GM21717 (cell line): ENCODE measurements at regions not wholly inside any gene's neighbourhood (a gene's known extent, or its start where the extent isn't known, plus 50 kb on each side); places are given as distances from the start of the nearest gene placed in this dataset.

Experiments used
- ATAC-seq: cut with Tn5 transposase; IDR thresholded peaks from one replicate; pipeline ENCODE4 v1.9.1; 2021; ENCODE audit warnings: mild to moderate bottlenecking, moderate library complexity; ENCODE audit not compliant: unreplicated experiment

DNA sequence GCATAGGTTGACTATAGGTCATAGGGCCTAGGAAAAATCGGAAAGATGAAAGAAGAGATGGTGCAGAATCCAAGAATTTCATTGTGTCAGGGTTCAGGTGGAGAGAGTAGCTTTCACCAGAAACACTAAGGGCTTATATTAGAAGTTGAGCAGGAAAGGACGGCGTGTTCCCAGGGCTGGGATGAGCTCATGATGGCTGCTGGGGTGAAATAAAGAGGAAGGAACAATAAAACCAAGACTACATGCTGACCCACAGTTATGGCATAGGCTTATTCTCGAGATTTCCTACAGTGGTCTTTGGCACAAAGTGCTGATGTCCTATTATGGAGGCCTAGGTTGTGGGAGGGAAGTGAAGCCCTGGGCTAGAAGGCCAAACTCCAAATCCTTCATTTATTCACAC lies 195.8 kb downstream of the PTEN start:
- no peak for ATAC-seq

DNA sequence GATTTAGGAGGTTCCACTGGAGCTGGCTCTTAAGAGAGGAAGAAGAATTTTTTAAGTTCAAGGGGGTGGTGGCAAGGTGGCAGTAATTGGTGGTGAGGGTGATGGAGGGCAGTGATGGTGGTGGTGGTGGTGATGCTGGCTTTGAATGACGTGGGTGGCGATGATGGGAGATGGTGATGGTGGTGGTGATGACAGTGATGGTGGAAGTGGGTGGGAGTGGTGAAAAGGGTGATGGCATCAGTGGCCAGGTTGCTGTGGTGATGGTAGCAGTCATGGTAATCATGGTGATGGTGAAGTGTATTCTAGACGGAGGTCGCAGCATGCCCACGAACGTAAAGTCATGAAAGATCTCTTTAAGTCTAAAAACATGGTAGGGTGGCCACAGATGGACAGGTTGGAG lies 197.3 kb downstream of the PTEN start:
- ATAC-seq = no peak

DNA sequence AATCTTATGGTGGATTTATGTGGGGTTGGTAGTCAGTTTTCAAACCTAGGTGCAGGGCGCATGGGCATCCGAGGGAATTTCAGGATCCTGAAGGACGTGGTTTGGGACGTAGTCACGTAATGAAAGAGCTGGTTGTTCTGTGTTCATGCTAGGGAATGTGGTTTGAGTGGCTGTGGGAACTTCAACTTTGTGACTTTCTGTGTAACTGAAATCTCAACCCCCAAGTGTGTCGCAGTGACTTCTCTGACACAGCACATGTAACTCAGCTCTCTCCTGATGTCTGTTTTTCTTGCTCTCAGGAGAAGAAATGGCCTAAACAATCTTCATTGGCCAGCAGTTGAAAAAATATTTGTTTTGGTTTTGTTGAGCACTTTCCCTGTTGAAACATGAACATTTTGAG lies 199.0 kb downstream of the PTEN start:
- no peak for ATAC-seq

DNA sequence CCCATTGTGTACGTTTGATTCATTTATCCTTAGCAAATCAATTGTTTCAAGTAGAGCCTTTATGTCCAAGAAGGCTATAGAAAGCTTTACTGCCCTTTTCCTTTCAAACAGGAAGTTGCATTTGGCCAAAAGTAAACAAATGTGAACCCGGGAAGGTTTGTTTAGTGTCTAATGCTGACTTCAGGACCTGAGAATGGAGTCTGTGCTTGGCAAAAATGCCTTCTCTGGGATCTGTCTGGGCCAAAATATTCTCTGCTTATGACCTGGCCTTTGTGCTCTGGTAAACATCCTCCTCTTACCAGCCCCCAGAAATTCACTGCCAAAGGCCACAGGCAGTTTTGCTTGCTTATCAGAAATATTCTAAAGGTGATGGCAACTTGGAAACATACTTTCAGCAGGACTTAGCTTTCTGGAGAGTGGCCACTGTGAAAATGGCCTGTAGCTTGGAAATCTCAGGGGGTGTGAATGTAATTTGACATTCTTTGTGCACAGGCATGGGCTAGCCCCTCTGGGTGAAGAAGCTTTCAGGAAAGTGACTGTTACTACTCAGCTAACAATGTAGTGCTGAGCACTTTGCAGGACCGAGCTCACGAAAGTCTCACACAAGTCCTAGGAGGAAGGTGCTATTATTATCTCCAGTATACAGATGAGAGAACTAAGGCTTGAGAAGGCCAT lies 199.5 kb downstream of the PTEN start:
- ATAC-seq = no peak

- ATAC-seq = no peak
Measured at GRCh38 chr10:88063861-88064557, 200.6 kb downstream of the PTEN start.

- peak; percentile 59 for ATAC-seq
Measured at GRCh38 chr10:88064608-88065382, 201.4 kb downstream of the PTEN start.

- ATAC-seq = no peak
Measured at GRCh38 chr10:88065383-88066049, 202.1 kb downstream of the PTEN start.

DNA sequence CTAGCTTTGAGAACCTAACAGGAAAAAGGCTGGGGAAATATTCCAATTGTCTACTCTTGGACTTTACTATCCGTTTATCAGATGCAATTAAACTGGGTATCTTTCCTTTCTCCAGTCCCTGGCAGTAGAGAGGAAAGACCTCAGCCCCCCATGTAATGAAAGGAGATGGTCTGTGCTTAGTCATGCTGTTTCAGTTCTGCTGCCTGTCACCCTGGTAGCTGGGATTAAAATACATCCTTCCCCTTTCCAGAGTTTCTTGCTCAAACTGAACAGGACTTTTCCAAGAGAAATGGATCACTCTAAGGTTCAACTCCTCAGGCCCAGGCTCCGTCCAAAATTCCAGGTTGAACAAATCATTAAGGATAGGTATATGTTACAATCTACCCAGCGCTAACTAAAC lies 202.9 kb downstream of the PTEN start:
- no peak for ATAC-seq

DNA sequence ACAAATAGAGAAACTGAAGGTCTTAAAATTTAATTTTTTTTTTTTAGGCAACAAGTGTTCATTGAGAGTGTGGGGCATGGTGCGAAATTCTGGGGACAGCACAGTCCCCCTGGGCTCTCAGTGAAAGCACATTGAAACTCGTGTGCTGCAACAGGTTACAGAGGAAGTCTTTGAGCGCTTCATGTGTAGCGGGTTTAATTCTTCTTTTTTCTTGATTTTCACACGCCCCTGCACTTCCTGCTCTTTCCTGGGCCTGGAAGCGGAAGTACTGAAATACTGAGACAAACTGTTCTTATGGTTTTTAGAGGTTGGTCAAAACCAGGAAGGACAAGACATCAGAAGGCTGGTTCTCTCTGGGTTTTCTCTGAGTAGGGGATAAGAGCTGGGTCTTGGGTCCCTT lies 203.5 kb downstream of the PTEN start:
- ATAC-seq = no peak

- ATAC-seq = no peak
Measured at GRCh38 chr10:88067737-88068136, 204.3 kb downstream of the PTEN start.

DNA sequence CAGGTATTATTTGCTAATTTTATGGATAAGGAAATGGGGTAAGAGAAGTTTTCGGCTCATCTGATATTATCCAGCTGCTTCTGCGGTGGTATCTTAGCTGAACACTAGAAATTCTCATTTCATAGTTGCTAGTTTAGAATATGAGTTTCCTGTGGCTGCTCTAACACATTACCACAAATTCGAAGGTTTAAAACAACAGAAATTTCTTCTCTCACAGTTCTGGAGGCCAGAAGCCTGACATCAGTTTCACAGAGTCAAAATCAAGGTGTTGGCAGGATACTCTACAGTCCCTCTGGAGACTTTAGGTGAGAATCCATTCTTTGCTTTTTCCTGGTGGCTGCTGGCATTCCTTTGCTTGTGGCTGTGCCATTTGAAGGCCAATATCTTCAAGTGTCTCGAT lies 205.9 kb downstream of the PTEN start:
- ATAC-seq = no peak

DNA sequence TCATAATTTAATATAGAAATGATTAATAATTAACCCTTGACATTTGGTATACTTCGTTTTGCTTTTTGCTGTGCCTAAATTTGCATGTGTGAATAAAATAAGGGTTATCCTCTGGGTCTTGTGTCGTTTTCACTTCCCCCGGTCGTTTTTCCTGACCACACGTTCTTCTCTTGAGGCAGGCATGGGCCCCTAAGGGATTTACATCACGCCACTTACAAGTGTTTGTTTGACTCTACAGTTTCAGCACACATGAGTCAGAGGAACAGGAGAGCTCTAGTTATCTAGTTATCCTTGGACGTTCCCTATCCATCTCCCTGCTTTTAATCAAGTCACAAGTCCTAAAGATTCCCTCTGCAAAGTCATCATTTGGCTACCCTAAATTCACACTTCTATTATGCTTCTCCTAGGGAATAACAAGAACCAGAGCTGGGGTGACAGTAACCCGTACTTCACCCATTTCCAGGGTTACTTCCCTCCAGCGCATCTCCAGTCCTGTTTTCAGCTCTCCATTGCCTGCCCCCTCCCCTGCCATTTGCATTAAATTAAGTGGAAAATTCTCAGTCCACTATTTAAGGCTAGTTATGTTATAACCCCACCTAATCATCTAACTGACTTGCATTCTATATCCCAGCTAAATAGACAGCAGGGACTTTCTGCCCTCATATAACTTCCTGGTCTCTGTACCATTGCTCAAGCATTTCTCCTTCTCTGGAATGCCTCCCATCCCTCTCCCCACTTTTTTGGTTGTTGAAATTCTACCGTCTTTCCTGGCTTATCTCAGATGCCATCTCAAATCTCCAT lies 206.9 kb downstream of the PTEN start:
- peak; percentile 52 for ATAC-seq

DNA sequence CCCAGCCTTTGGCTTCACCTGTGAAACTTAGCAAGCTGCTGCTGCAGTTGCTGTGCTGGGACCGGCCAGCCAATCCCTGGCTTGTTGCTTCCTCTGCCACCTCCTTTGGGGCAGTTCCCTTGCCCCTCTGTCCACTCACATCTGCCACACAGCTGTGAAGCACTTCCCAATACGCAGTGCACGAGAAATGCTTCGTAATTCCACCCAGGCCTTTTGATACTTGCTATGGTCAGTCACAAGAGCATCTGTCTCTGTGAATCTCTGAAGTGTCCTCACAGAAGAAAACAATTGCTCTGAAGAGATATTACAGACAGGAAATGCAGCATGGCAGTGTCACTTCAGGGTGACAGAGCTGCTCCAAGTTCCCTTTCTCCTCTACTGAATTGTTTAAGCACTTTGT lies 208.5 kb downstream of the PTEN start:
- no peak for ATAC-seq

GRCh38 chr10:88073682-88074081 lies 210.3 kb downstream of the PTEN start:
- no peak for ATAC-seq

DNA sequence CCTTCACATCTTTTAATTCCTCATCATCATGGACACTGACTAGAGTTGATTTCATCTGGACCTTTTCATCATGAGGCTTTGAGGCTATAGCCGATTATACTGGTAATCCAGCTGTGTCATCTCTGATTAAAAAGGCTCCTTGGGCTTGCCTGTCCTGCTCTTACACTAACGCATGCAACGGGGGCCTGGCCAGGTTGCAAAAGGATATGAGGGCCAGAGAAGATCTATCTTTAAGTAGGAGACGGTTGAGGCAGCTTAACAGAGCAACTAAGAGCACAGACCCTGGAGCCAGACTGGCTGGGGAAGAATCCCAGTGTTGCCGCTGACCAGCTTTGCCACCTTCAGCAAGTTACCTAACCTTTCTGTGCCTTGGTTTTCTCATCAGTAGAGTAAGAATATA lies 211.5 kb downstream of the PTEN start:
- no peak for ATAC-seq

DNA sequence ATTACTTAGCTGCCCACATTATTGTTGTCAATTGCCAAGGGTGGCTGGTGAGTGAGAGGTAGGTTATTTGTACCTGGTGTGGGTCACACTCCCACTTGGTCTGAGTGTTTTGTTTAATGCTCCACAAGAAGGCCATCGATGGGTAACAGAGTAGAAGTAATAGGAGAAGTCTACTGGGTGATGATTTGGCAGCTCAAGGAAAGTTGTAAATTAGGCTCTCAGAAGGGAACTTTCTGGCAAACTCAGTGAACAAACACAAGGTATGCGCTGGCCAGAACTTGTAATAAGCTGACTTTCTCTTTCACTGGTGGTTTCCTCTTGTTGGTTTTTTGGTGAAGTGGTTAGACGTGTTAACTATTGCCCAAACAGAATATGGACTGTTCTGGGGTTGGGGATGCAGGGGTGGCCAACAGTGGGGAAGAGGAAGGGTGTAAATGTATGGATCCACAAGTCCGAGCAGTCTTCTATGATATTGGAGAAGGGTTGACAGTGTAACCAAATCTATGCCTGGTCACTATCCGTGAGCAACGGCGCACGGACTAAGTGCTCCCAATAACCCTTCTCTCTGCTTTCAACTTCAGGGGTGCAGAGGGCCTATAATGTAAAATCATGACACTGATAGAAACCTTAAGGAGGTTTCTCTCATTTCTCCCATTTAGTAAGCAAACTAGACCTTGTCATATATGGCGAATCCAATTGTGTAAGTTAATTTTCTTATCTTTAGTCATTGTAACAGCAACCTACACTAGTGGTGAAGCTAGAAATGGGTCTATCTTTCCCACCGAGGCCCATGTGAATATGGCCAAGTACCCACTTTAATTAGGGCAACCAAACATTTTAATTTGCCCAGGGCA lies 212.8 kb downstream of the PTEN start:
- ATAC-seq = no peak

GRCh38 chr10:88077977-88078376 lies 214.6 kb downstream of the PTEN start:
- ATAC-seq = no peak

GRCh38 chr10:88080213-88080612 lies 216.8 kb downstream of the PTEN start:
- ATAC-seq = peak; percentile 37

- ATAC-seq = no peak
Measured at GRCh38 chr10:88081457-88082054, 218.1 kb downstream of the PTEN start.
